SK-MEL-5 (cell line): ENCODE measurements at regions not wholly inside any gene's neighbourhood (a gene's known extent, or its start where the extent isn't known, plus 50 kb on each side); places are given as distances from the start of the nearest gene placed in this dataset.

ENCODE experiments used
- DNase-seq: peaks from one replicate; pipeline ENCODE4 v3.0.0-alpha.2; 2016; ENCODE audit warnings: low read depth, low spot score
- in situ Hi-C: cut with HindIII; loops from 2 replicates; pipeline ENCODE4 v1.10.0; 2016; ENCODE audit warnings: low sequenced_read_pairs, high pct_unique_total_duplicates, low pct_unique_long_range_greater_than_20kb

DNA sequence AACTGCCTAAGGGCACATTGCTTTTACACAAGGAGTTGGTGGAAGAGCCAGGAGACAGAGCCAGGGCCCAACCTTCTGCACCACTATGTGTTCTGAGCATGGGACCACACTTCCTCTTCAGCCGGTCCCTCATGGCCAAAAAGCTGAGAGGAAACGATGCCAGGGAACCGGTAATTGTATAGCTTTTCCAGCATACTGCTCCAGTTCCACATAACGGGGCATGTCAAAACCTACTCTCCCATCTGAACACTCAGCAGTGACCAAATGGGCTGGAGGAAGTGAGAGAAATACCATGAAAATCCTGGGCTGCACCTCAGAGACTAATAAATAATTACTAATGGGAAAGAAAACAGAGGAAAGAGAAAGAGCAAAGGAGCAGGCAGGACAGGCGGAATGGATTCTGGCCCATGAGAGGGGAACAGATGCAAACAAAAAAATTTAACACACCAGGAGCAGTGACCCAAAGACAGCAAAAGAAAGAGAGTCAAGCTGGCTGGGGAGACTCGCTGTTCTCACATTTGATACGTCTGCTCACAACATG, 52.0 kb upstream of the BMP2 start:
- in situ Hi-C loops, result no loop called here
- DNase-seq, result no peak

DNA sequence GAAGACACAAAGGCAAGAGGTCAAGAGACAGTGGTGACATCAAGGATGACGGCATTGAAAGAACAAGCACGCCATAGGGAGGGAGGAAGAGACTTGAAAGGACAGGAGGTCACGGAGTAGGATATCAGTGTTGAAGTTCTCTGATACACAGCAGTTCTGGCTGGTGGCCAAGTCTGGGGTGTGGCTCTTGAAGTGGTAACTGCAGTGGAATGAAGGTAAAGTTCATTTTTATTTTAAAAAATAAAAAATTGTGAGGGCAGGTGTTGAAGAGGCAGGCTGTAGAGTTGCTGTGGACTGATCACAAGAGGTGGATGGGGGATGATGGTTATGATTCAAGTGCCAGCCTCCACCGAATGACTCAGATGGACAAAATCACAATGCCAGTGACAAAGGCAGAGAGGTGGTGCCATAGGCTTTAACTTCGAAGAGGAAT, 53.2 kb upstream of the BMP2 start:
- DNase-seq, result no peak

DNA sequence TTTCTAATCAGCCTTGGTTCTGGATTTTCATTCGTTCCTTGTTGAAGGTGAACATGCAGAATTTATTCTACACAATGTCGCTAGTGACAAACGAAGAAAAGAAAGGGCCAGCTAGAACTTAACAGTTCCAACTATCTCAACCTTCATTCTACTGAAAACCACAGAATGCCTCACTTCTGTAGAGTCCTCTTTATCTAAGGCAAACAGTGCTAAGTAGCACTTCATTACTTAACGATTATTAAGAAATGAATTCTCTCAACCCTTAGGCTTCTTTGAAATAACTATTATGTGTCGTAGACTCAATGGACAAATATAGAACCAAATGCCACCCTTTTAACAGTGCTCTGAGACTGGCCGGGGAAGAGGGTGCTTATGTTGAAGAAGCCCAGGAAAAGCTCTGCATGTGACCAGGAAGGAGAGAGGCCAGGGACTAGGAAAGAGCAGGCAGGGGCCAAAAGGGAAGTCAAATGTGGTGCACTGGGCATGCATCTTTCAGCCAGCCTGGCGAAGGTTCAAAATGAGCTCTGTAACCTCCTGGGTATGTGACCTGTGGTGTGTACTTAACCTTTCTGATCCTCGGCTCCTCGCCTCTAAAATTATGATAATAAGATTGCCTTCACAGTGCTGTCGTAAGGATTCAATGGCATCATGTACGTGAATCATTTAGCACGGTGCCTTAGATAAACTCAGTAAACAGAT, 55.4 kb upstream of the BMP2 start:
- DNase-seq, result no peak
- in situ Hi-C loops, result no loop called here

More for the DNA sequence above, 53.2 kb upstream of the BMP2 start:
- in situ Hi-C loops, result no loop called here

DNA sequence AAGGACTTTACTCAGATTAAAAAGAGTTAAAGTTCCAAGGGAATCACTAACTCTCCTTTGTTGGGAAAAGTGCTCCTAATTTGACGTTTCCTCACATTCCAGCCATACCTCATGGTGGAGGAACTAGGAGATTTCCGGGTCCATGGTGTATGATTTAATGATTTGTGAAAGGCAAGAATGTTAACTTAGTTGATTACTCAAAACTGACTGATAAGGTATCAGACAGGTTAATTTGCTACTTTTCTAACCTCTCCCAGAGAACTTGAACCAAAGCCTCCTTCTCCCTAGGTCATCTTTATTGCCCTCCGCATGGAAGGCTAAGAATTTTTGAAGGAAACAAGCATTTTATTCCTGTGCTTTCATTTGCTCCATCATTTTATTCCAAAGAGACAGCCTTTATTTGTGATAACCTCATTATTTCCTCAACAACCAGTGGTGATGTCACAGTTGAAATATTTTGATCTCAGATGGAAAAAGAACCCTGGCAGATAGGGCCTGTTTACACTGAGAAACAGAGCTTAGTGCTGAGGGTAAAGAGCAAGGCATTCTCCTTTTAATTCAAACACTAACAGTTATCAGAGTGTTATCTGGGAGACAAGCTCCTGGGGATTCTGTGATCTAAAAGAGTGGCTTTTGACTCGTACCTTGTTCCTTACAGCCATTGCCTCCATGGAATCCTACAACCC, 57.4 kb upstream of the BMP2 start:
- in situ Hi-C loops, result no loop called here
- DNase-seq, result no peak

DNA sequence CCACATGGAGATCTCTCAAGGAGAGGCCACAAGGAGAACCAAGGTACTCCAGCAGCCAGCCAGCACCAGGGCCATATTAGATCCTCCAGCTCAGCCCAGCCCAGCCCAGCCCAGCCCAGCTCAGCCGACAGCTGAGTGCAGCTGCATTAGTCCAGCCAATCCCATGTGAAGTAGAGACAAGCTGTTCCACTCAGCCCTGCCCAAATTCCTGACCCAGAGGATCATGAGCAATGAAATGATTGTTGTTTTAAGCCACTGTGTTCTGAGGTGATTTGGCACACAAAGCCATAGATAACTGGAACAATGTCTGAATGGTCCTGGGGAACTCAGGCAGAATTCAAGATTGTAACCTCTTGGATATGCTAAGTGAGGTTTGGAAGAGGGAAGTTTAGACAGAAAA, 59.5 kb upstream of the BMP2 start:
- DNase-seq, result no peak
- in situ Hi-C loops, result no loop called here

DNA sequence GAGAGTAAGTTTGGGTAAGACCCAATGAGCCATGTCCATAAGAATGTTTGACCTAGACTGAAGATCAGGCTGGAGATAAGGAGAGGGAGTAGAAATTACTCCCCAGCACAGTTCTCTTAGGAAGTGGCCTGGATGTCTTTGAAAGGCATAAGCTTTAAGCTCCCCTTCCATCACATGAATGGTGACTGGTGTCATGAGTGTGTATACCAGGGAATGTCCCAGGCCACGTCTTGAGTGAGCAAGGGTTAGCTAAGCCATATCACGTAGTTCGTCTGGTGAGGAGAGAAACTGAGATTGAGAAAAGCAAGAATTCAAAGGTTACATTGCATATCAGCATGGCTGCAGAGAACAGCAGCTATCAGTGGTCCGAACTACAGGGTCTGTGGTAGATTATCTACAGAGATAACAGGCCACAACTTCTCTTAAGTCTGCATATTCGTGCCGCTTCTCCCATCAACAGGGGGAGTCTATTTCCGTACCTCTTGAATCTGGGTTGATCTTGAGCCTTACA, 60.1 kb upstream of the BMP2 start:
- no peak for DNase-seq
- in situ Hi-C loops, result no loop called here

DNA sequence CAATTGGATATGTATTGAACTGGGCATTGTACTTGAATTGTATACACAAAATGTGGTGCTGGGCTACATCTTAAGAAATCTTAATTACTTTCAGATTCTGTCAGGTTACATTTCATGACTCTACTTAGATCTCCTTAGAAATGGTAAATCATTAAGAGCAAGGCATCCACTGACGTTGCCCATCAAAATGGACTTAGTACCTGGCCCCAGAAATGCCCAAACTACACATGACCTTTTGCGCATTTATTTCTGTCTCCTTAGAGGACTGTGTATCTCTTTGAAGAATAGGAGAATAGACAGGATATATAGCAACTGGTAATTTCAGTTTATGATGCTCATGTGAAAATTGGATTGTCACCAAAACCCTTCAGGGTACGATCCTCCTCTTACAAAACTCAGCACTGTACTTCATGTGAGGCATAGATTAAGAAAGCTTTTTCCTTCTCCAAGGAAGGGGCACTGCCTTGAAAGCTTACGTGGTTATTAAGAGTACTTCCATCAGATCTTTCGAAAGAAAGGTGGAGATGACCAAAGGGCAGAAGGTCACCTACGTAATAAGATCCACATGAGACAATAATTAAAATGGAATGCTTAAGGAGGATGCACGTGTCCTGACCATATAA, 61.4 kb upstream of the BMP2 start:
- no peak for DNase-seq
- in situ Hi-C loops, result no loop called here

DNA sequence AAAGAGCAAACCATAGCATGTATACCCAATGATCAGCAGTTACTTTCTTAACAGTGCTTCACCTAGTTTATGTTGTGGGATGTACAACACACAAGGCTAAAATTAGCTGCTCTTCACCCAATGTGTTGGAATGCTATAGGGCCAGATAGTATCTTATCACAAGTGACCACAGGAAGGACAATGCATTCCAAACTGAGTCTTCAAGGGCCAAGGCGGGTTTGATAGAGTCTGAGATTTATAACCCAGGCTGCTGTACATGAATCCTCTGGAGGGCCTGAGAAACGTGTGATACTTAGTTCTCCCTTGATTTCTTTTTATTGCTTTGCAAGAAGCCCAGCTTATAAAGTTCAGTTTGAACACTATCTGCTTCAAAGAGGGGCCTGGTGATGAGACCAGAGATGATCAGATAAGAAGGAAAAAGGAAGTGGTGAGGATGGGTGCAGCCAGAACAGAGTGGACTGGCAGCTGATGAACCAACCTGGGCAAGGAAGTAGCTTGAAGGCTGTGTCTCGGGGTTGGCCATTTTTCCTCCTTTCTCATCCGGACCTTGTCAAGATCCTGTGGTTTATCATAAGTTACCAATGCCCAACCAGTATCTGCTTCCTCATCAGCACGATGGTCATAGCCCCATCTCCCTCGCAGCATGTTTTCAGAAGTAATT, 62.2 kb upstream of the BMP2 start:
- in situ Hi-C loops, result no loop called here
- no peak for DNase-seq

DNA sequence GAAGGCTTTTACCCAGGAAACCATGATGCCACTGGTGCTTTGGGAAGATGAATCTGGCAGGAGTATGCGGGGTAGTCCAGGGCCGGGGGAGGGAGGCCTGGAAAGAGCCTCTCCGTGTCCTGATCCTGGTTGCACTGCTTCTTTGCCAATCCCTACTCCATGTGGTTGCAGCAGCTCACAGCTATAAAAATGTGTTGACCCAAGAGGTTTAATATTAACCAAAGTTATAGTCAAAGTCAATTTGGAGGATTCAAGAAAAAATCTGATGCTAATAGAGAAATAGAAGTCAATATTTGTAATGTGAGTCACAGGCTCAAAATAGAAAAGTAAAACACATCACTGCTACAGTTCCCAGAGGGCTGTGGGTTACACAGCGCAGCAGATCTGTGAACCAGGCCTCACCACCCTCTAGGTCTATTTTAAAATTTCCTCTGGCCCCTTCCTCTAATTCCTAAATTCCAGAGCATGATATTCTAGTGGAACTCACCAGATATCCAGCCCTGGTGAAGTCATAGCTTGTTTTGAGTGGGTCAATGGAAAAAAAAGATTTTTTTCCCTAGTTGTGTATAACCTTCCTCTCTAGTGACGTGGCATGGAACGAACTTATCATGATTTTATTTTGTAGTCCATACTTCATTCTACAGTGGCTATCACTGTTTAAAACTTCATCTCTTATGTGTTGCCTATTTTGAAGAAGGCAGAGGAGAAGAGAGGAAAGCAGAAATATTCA, 63.2 kb upstream of the BMP2 start:
- in situ Hi-C loops, result no loop called here
- no peak for DNase-seq

DNA sequence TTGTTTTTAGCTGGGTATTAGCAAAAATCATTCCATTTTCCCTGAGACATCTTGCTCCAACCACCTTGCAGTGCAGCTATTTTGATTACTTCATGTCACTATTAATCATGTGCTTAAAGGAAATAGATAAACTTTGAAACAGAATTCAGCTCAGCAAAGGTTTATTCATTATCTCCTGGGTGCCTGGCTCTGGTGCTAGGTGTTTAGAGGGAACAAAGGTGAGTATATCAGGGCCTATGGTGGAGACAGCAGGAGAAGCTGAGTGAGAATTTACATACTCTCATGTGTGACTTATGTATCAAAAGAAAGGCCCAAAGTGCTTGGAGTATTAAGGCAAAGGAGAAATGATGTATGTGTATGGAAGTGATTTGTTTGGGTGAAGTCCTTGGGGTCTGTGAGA, 63.8 kb upstream of the BMP2 start:
- in situ Hi-C loops, result no loop called here
- DNase-seq, result no peak

DNA sequence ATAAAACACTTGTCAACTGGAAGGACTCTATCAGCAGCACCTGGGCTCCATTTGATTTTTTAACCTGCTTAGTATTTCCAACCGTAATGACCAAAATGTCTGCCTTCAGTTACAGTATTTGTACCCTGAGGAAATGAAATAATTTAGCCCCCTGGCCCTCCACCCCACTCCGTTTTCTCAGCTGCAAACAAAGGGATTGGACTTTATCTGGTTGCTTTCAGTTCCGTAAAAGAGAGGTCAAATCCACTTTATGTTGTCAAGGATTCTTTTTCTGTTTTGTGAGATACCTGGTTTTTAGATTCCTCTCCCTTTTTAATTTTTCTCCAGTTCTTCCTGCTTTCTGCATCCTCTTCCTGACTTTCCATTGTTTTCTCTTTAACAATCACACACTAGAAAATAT, 64.4 kb upstream of the BMP2 start:
- no peak for DNase-seq
- in situ Hi-C loops, result no loop called here

DNA sequence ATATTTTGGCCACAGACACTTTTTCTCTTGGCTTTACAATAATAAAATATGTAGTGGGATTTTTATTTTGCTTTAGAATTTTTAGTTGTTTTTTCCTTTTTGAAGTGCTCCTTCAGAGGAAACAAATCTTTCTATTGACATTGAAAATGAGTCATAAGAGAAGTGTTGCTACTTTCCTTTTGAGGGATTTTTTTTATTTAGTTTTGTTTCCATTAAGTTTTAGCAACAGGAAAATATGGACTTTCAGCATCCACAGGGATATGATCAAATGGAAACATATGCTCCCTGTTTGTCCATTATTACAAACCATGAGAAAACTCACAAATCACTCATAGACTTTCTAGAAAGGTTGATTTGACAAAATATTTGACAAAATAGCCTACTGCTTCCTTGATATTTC, 65.3 kb upstream of the BMP2 start:
- in situ Hi-C loops, result no loop called here

DNA sequence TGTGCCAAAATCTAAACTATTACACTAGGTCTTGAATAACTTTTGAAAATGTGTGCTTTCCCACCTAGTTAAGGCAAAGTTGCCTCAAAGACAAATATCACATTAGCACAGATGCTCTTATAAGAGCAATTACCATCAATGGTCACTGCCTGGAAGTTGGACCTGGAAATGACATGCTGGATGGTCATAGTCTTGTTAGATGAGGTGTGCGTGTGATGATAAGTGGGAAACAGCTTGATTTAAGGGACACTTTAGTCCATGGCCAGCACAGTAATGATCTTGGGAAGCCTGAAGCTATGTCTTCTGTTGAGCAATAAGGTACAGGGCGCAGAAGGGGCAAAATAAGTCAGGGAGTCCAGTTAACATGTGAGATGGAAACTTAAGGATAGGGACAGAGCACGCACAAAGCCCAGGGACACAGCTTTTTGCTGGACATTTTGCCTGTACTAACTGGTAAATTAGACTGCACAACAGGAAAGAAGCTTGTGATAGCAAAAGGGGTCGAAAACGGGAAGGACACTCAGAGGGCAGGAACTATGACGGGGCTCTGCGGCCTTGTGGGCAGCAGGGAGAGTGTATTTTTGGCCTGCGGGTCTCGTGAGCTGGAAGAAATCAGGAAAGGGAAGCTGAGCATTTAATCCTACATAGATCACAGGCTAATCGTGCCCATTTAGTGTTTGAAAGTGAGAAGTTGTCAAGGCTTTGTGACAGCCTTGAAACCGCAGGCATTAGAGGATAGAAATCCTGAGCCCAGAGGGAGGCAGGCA, 66.7 kb upstream of the BMP2 start:
- no peak for DNase-seq
- in situ Hi-C loops, result no loop called here

More for the DNA sequence above, 65.3 kb upstream of the BMP2 start:
- no peak for DNase-seq

DNA sequence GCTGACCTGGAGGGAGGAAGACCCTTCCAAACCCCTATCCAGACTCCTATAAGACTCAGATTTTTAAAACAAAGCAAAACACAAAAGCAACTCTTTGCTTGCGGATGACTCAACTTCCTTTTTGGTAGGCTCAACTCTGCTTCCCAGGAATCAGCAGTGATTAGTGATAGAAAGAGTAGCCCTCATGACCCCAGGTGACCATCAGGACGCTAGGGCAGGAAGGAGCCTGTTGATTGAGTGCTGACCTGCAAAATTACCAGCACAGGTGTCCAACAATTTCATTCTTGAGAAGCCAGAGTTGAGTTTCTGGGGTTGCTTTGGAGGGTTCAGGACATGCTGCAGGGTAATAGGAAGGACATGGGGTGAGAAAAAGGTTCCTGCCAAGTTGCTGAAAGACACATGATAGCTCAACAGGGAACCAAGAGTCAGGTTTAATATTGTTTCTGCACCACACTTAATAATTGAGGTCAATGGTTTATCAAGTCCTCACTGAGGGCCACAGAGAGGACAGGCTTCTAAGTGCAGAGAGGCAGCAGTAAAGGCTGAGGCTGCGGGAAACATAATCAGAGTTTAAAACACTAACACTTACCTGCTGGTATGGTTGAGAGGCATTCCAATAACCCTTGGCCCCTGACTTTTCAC, 67.4 kb upstream of the BMP2 start:
- DNase-seq, result no peak

DNA sequence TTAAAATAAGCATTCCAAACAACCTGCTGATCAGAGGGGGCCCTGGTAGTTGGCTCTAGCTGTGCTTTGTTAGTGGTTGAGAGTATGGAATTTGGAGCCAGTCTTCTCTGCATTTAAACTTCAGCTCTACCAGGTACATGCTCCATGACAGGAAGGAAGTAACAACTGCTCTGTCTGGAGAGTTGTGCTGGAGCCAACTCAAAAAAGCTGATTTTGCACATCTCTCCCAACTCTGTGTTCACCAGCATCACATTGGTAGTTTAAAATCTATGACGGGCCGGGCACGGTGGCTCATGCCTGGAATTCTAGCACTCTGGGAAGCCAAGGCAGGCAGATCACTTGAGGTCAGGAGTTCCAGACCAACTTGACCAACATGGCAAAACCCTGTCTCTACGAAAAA, 68.8 kb upstream of the BMP2 start:
- no peak for DNase-seq
- in situ Hi-C loops, result no loop called here

More for the DNA sequence above, 67.4 kb upstream of the BMP2 start:
- in situ Hi-C loops, result no loop called here

DNA sequence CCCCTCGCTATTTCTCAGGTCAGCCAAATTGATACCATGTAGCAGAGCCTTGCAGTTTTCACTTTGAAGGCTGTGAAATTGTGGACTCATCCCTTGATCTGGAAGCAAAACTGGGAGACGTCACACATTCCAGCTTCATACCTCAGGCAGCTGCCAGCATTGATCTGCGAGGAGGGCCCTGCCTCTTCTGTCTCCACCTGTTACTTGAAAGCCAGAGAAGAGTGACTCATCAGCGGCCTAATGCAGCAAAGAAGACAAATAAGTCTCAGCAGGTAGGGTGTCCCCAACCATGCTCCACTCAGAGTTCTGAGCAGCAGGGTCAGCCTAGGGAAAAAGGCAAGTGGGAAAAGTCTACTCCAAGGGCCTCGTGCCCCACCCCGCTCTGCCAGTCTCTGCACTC, 69.4 kb upstream of the BMP2 start:
- no peak for DNase-seq
- in situ Hi-C loops, result no loop called here
